ENCODE measurements at regions not wholly inside any gene's neighbourhood (a gene's known extent, or its start where the extent isn't known, plus 50 kb on each side); places are given as distances from the start of the nearest gene placed in this dataset.

DNA sequence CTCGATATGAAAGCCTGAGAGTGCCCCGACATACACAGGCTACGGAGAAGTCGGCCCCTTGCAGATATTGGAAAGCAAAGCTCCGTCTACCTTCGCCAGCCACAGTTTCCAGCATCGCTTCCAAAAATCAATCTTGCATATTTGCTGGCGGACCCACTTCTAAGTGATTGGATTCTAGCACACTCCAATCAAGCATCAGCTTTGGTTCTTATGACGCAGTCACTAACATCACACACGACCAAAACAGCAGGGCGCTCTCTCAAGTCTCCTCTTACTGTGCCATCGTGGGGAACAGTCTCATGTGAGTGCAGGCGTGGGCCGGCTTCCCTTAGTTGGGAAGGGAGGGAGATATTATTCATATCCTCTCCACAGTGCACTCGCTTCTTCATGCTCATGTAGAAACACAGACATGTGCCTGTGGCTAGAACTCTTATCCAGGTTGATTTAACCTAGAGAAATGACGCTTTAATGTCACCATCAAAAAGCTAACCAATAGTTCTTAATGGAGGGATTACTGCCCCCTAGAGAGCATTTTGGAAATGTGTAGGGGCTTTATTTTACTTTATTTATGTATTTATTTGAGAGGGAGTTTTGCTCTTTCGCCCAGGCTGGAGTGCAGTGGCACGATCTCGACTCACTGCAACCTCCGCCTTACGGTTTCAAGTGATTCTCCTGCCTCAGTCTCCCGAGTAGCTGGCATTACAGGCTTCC is 229.8 kb downstream of the SOD2 start:
- no peak overlapping the region for H3K27ac ChIP-seq
- H3K9me3 ChIP-seq (replicated peaks): no peaks in the 10 kb centered on the region
- H3K27me3 ChIP-seq: peaks cover 6% of the 10 kb centered on the region; the same call in 1 of the 2 replicates
- H3K4me3 ChIP-seq: no peak overlapping the region
- H3K4me1 ChIP-seq: no peaks in the 10 kb centered on the region
- H3K36me3 ChIP-seq: no peaks in the 10 kb centered on the region; the same call in 1 of the 2 replicates
- peak in 1 of 2 experiments; percentile 47 for DNase-seq

DNA sequence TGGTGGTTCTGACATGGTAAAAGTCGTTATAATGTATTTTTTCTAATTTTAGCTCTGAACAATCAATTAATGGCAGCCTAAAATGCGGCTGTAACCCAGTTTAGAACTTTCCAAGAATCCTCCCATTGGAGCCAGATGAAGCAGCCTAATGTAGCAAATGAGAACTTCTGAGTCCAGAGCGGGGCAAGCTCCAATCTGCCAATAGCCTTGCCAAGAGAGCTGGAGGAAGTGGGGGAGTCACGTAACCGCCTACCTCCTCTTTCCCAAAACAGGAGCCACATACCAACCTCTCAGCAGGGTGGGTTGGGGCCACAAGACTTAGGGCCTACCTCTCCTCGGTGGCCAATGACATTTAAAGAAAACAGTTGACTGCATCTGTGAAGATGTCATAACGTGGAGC is 230.6 kb downstream of the SOD2 start:
- no peaks in the 10 kb centered on the region for H3K4me1 ChIP-seq
- no peak overlapping the region for H3K27ac ChIP-seq
- no peaks in the 10 kb centered on the region; the same call in 1 of the 2 replicates for H3K36me3 ChIP-seq
- H3K9me3 ChIP-seq (replicated peaks): no peaks in the 10 kb centered on the region
- DNase-seq: no peak
- H3K4me3 ChIP-seq: no peak overlapping the region
- peaks cover 6% of the 10 kb centered on the region; the same call in 1 of the 2 replicates for H3K27me3 ChIP-seq

- Histone ChIP-seq H3K4me3 (no peak overlapping the region), H3K27ac (no peak overlapping the region), H3K27me3 (peaks cover 6% of the 10 kb centered on the region; the same call in 1 of the 2 replicates), H3K9me3 (replicated peaks) (no peaks in the 10 kb centered on the region), H3K36me3 (no peaks in the 10 kb centered on the region; the same call in 1 of the 2 replicates), H3K4me1 (no peaks in the 10 kb centered on the region)
- DNase-seq: no peak
Observed at GRCh38 chr6:159461998-159462397, 231.0 kb downstream of the SOD2 start.

DNA sequence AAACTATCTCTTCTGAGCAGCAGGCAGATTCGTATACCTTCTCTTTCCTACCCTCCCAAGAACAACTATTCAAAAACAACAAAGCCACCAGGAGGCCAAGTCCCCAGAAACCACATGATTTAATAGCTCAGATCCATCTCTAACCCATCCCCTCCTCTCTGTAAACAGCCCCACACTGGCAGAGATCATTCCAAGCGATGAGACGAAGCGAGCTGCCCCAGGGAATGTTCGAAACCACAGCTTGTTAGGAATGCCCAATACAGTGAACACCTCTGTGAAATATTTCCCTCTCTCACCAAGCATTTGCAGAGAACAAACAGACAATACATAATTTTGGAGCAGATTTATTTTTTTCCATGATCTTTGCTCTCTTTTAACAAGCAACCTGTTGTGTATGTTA is 231.8 kb downstream of the SOD2 start:
- H3K36me3 ChIP-seq: no peaks in the 10 kb centered on the region; the same call in 1 of the 2 replicates
- no peak overlapping the region for H3K4me3 ChIP-seq
- no peak overlapping the region for H3K27ac ChIP-seq
- no peaks in the 10 kb centered on the region for H3K4me1 ChIP-seq
- peak in 1 of 2 experiments; percentile 18 for DNase-seq
- no peaks in the 10 kb centered on the region for H3K9me3 ChIP-seq (replicated peaks)
- H3K27me3 ChIP-seq: peaks cover 6% of the 10 kb centered on the region; the same call in 1 of the 2 replicates

DNA sequence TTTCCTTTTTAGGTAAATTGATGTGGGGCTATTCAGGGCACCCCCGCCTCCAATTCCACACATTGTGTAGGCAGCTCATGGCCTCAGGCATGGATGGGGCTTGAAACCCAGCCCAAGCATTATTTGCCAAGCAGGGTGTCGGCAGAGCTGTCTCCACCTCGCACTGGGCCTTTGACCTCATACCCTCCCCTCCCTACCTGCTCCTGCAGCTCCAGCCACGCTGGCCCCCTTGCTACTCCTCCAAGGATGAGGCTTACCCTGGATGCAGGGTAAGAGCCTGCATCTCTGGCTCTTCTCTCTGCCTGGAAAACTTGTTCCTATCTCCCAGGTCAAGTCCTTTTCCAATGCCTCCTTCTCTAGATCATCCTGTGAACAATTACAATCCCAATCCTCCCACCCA is 232.6 kb downstream of the SOD2 start:
- H3K4me1 ChIP-seq: no peaks in the 10 kb centered on the region
- H3K27me3 ChIP-seq: peaks cover 6% of the 10 kb centered on the region; the same call in 1 of the 2 replicates
- H3K9me3 ChIP-seq (replicated peaks): no peaks in the 10 kb centered on the region
- H3K36me3 ChIP-seq: no peaks in the 10 kb centered on the region; the same call in 1 of the 2 replicates
- no peak overlapping the region for H3K27ac ChIP-seq
- H3K4me3 ChIP-seq: no peak overlapping the region
- no peak for DNase-seq

DNA sequence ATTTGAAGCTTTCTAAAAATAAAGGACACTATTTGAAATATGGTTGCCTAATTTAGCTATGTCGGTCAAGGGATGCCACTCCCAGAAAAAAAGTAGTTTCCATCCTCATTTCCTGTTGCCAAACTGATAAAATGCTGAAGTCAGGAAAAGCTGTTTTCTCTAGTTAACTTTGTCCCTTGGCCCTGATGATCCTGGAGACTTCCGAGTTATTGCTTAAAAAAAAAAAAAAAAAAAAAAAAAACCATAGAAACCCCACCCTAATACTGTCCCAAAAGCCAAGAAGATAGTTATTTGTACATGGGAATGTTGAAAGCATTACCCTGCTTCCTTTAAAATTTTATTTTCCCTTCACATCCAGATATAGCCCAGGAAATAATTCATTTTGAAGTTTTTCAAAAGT is 236.7 kb downstream of the SOD2 start:
- no peak overlapping the region for H3K27ac ChIP-seq

DNA sequence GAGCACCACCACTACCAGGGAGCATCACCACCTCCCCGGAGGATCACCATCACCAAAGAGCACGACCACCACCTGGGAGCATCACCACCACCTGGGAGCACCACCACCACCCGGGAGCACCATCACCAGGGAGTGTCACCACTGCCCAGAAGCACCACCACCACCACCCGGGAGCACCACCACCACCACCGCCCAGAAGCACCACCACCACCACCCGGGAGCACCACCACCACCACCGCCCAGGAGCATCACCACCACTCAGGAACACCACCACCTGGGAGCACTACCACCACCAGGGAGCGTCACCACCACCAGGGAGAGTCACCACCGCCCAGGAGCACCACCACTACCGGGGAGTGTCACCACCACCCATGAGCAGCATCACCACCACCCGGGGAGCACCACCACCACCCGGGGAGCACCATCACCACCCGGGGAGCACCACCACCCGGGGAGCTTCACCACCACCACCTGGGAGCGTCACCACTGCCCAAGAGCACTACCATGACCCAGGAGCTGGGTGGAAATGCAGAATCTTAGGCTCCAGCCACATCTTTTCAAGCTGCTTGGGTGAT is 237.3 kb downstream of the SOD2 start:
- Histone ChIP-seq H3K4me1 (no peaks in the 10 kb centered on the region), H3K27me3 (no peaks in the 10 kb centered on the region), H3K4me3 (no peak overlapping the region), H3K9me3 (replicated peaks) (no peaks in the 10 kb centered on the region), H3K36me3 (no peaks in the 10 kb centered on the region; the same call in 1 of the 2 replicates), H3K27ac (no peak overlapping the region)
- no peak for DNase-seq

More for the DNA sequence above, 236.7 kb downstream of the SOD2 start:
- Histone ChIP-seq H3K9me3 (replicated peaks) (no peaks in the 10 kb centered on the region), H3K4me1 (no peaks in the 10 kb centered on the region), H3K36me3 (no peaks in the 10 kb centered on the region; the same call in 1 of the 2 replicates), H3K27me3 (no peaks in the 10 kb centered on the region), H3K4me3 (no peak overlapping the region)
- no peak for DNase-seq

DNA sequence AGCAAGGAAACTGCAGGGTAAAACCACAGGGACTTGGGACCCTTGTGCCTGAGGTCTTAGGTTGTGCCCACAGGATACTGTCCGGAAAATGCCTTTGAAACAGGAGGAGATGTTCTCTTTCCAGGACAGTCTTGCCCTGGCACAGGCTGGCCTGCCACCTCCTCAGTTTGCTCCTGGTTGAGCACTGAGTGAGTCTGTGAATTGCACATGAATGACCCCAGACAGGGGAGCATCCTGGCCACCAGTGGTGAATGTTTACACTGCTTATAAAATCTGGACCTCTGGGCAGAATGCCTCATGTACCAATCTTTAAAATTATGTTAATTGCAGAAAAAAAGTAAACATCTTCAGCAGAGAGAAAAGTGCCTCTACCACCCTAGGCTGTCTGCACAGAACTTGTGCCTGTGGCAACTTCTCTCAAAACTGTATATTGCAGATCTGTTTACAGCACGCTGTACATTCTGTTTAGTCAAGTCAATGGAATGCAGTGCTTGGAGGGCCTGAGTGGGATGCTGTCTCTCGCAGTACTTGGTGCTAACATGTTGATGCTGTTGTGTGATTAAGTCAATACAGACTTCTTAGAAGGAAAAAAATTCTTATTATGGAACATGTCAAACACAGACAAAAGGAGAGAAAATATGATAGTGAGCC is 242.1 kb downstream of the SOD2 start:
- Histone ChIP-seq H3K27ac (no peak overlapping the region), H3K27me3 (peaks cover 8% of the 10 kb centered on the region), H3K4me3 (no peak overlapping the region), H3K9me3 (replicated peaks) (no peaks in the 10 kb centered on the region), H3K36me3 (no peaks in the 10 kb centered on the region), H3K4me1 (no peaks in the 10 kb centered on the region)
- DNase-seq: no peak

DNA sequence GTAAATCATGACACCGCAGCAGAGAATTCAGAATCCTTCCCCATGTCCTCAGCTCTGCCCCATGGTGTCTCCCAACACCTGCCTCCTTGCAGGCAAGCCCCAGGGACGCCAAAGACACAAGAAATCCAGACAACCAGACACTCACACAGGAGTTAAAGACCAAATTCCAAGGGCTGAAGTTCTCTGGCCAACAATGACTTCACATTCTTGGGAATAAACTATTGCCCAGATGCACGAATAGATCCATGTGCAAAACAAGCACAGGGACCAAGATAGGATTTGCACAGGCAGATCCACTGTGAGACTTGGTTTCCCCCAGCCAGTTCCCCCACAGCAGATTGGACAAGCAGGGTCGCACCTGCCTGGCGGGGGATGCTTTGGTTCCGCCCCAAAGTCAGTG is 246.7 kb downstream of the SOD2 start:
- Histone ChIP-seq H3K4me3 (no peak overlapping the region), H3K9me3 (replicated peaks) (no peaks in the 10 kb centered on the region), H3K36me3 (no peaks in the 10 kb centered on the region), H3K27me3 (peaks cover 17% of the 10 kb centered on the region), H3K4me1 (0 out of 2 replicates have a peak, but pooled peaks cover 3% of the 10 kb centered on the region), H3K27ac (no peak overlapping the region)
- DNase-seq: no peak

DNA sequence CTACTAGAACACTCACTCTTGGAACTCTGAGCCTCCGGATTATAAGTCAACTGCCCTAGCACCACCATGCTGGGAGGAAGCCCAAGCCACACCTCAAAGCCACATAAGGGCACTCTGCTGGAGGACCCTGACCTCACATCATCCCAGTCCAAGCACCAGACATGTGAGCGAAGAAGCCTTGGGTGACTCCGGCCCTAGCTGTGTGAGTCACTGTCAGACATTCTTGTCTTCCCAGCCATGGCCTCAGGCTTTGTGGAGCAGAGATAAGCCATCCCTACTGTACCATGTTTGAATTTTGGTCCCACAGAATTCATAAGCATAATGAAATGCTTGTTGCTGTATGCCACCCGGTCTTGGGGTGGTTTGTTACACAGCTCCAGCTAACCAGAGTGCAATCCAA is 247.7 kb downstream of the SOD2 start:
- H3K27ac ChIP-seq: no peak overlapping the region
- H3K9me3 ChIP-seq (replicated peaks): no peaks in the 10 kb centered on the region
- 0 out of 2 replicates have a peak, but pooled peaks cover 3% of the 10 kb centered on the region for H3K4me1 ChIP-seq
- H3K4me3 ChIP-seq: no peak overlapping the region
- peaks cover 17% of the 10 kb centered on the region for H3K27me3 ChIP-seq
- no peak for DNase-seq
- no peaks in the 10 kb centered on the region for H3K36me3 ChIP-seq

DNA sequence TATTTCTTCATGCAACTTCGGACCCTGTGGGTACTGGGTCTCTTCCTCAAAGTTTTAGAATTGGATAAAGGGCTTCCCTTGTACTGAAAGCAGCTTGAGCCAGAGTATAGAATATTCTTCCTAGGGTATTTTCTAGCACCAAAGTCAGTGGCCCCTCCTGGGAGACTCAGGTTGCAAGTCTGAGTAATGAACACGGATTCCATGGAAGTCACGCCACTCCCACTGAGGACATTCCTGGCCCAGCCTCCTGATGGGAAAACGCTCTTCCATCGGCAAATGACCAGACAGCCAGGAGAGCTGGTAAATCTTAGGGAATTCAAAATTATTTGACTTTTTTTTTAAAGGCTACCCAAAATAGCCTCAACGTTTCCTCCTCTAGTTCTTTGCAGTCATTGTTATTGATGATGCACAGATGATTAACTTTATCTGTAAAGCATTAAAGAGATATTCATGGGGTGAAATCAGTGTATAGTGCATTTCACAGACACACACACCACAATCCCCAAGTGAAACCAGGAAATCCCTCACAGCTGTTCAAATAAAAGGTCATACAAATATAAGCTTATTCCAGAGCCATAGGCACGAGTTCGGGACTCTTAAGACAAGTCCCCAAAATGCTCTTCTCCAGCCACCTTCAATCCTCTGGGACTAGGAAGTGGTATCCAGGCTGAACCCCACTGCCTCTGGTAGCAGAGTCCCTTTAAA is 248.8 kb downstream of the SOD2 start:
- H3K4me1 ChIP-seq: 0 out of 2 replicates have a peak, but pooled peaks cover 3% of the 10 kb centered on the region
- peaks cover 17% of the 10 kb centered on the region for H3K27me3 ChIP-seq
- H3K27ac ChIP-seq: no peak overlapping the region
- H3K36me3 ChIP-seq: no peaks in the 10 kb centered on the region
- H3K9me3 ChIP-seq (replicated peaks): no peaks in the 10 kb centered on the region
- no peak overlapping the region for H3K4me3 ChIP-seq
- DNase-seq: peak in 1 of 2 experiments; percentile 16

GRCh38 chr6:159443417-159443920 is 249.6 kb downstream of the SOD2 start:
- Histone ChIP-seq H3K36me3 (no peaks in the 10 kb centered on the region), H3K27me3 (peaks cover 17% of the 10 kb centered on the region), H3K9me3 (replicated peaks) (no peaks in the 10 kb centered on the region), H3K4me3 (no peak overlapping the region), H3K4me1 (0 out of 2 replicates have a peak, but pooled peaks cover 3% of the 10 kb centered on the region), H3K27ac (no peak overlapping the region)
- DNase-seq: no peak

- Histone ChIP-seq H3K36me3 (no peaks in the 10 kb centered on the region), H3K4me3 (no peak overlapping the region), H3K9me3 (replicated peaks) (no peaks in the 10 kb centered on the region), H3K27me3 (peaks cover 16% of the 10 kb centered on the region), H3K27ac (no peak overlapping the region), H3K4me1 (0 out of 2 replicates have a peak, but pooled peaks cover 3% of the 10 kb centered on the region)
- DNase-seq: no peak
Observed at GRCh38 chr6:159441704-159441981, 251.4 kb downstream of the SOD2 start.

GRCh38 chr6:159440911-159441703 is 251.9 kb downstream of the SOD2 start:
- Histone ChIP-seq H3K27ac (no peak overlapping the region), H3K36me3 (no peaks in the 10 kb centered on the region), H3K9me3 (replicated peaks) (no peaks in the 10 kb centered on the region), H3K4me3 (no peak overlapping the region), H3K27me3 (peaks cover 11% of the 10 kb centered on the region), H3K4me1 (0 out of 2 replicates have a peak, but pooled peaks cover 3% of the 10 kb centered on the region)
- no peak for DNase-seq
